Neural progenitor cell (in vitro differentiated cells): ENCODE measurements at regions not wholly inside any gene's neighbourhood (a gene's known extent, or its start where the extent isn't known, plus 50 kb on each side); places are given as distances from the start of the nearest gene placed in this dataset.

Experiments used
- EZH2 ChIP-seq: fragments of 200-600 bp; sonication (generic); IDR thresholded peaks from 2 replicates; pipeline ENCODE4 v1.6.1; 2017; ENCODE audit warnings: antibody characterized with exemption, mild to moderate bottlenecking, moderate library complexity
- TF ChIP-seq, protein P1 (sequence below): fragments of 200-600 bp; sonication (generic); IDR thresholded peaks from 2 replicates; pipeline ENCODE4 v1.5.1; 2017; ENCODE audit warnings: antibody characterized with exemption, mild to moderate bottlenecking

DNA sequence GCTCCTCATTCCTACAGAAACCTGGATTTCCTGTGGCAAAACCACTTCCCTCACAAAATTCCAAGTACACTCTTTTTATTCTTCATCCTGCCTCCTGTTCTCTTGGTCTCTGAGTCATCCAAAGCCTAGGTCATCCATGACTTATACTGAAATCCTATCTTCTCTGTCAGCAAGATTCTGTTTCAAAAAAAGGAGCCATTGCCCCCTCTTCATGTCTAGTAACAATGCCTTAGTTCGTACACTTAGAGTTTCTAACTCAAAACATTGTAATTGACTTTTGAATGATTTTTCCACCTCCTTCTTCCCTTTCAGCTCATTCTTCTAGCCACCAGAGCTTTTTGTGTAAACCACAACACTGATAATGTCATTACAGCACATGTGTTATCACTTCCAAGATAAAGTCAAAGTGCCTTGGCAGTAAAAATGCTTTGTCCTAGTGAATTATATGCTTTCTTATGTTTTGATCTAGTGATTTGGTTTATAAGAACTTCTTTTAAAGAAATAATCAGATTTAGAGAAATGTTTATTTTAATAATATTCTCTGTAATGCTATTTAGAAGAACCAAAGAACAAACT, 256.5 kb upstream of the NECTIN3 start:
- TF ChIP-seq, protein P1, sequence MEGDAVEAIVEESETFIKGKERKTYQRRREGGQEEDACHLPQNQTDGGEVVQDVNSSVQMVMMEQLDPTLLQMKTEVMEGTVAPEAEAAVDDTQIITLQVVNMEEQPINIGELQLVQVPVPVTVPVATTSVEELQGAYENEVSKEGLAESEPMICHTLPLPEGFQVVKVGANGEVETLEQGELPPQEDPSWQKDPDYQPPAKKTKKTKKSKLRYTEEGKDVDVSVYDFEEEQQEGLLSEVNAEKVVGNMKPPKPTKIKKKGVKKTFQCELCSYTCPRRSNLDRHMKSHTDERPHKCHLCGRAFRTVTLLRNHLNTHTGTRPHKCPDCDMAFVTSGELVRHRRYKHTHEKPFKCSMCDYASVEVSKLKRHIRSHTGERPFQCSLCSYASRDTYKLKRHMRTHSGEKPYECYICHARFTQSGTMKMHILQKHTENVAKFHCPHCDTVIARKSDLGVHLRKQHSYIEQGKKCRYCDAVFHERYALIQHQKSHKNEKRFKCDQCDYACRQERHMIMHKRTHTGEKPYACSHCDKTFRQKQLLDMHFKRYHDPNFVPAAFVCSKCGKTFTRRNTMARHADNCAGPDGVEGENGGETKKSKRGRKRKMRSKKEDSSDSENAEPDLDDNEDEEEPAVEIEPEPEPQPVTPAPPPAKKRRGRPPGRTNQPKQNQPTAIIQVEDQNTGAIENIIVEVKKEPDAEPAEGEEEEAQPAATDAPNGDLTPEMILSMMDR: no peak
- no peak for TF ChIP-seq EZH2
